H9 (cell line): ENCODE measurements at regions not wholly inside any gene's neighbourhood (a gene's known extent, or its start where the extent isn't known, plus 50 kb on each side); places are given as distances from the start of the nearest gene placed in this dataset.

ENCODE experiments used
- DNase-seq: peaks from one replicate; pipeline ENCODE4 v3.0.0-alpha.2; 2017
- H2AFZ ChIP-seq: one replicate; pipeline ENCODE4 v1.6.1; 2013; ENCODE audit warnings: mild to moderate bottlenecking, low read length, control low read depth, moderate library complexity
- H2AK5ac ChIP-seq: 2 replicates; pipeline ENCODE4 v1.6.1; 2013; ENCODE audit warnings: low read length, control low read depth, mixed read lengths; ENCODE audit not compliant: insufficient read length
- H2BK120ac ChIP-seq: one replicate; pipeline ENCODE4 v1.6.1; 2013; ENCODE audit warnings: low read depth, mild to moderate bottlenecking, low read length, control low read depth, inconsistent platforms; ENCODE audit not compliant: poor library complexity, severe bottlenecking
- H2BK12ac ChIP-seq: 2 replicates; pipeline ENCODE4 v1.6.1; 2013; ENCODE audit warnings: low read length, control low read depth, mixed read lengths, low read depth; ENCODE audit not compliant: insufficient read length
- H2BK15ac ChIP-seq: 2 replicates; pipeline ENCODE4 v1.6.1; 2013; ENCODE audit warnings: low read depth, low read length, control low read depth
- H2BK20ac ChIP-seq: one replicate; pipeline ENCODE4 v1.6.1; 2013; ENCODE audit warnings: low read depth, mild to moderate bottlenecking, low read length, control low read depth, inconsistent platforms; ENCODE audit not compliant: poor library complexity, severe bottlenecking
- H2BK5ac ChIP-seq: 2 replicates; pipeline ENCODE4 v1.6.1; 2013; ENCODE audit warnings: low read length, control low read depth, mixed read lengths; ENCODE audit not compliant: insufficient read length
- H3K14ac ChIP-seq: 2 replicates; pipeline ENCODE4 v1.6.1; 2013; ENCODE audit warnings: low read length, control low read depth; ENCODE audit not compliant: insufficient read depth
- H3K18ac ChIP-seq: 2 replicates; pipeline ENCODE4 v1.6.1; 2013; ENCODE audit warnings: low read depth, mild to moderate bottlenecking, mixed read lengths, low read length, control low read depth; ENCODE audit not compliant: insufficient read length
- H3K23ac ChIP-seq: 2 replicates; pipeline ENCODE4 v1.6.1; 2013; ENCODE audit warnings: low read length, control low read depth, mixed read lengths, low read depth; ENCODE audit not compliant: insufficient read length
- H3K23me2 ChIP-seq: 2 replicates; pipeline ENCODE4 v1.6.1; 2013; ENCODE audit warnings: low read depth, mild to moderate bottlenecking, mixed read lengths, low read length, control low read depth; ENCODE audit not compliant: insufficient read length, poor library complexity, severe bottlenecking
- H3K27ac ChIP-seq: 2 replicates; pipeline ENCODE4 v1.5.1; 2013; ENCODE audit warnings: low read length, control low read depth, mixed read lengths, low read depth; ENCODE audit not compliant: insufficient read length
- H3K27me3 ChIP-seq: 2 replicates; pipeline ENCODE4 v1.6.1; 2013; ENCODE audit warnings: low read length, control low read depth, inconsistent platforms; ENCODE audit not compliant: insufficient read depth
- H3K4ac ChIP-seq: 2 replicates; pipeline ENCODE4 v1.6.1; 2013; ENCODE audit warnings: low read depth, mild to moderate bottlenecking, control low read depth, inconsistent platforms, low read length, moderate library complexity
- H3K4me1 ChIP-seq: 2 replicates; pipeline ENCODE4 v1.6.1; 2013; ENCODE audit warnings: low read length, control low read depth, inconsistent platforms; ENCODE audit not compliant: insufficient read depth
- H3K4me2 ChIP-seq: 2 replicates; pipeline ENCODE4 v1.6.1; 2013; ENCODE audit warnings: low read length, control low read depth, mixed read lengths; ENCODE audit not compliant: insufficient read length, insufficient read depth
- H3K56ac ChIP-seq: 2 replicates; pipeline ENCODE4 v1.6.1; 2013; ENCODE audit warnings: low read depth, mild to moderate bottlenecking, mixed read lengths, low read length, control low read depth; ENCODE audit not compliant: insufficient read length
- H3K79me1 ChIP-seq: 2 replicates; pipeline ENCODE4 v1.6.1; 2013; ENCODE audit warnings: low read depth, mild to moderate bottlenecking, moderate library complexity, low read length, control low read depth, inconsistent platforms; ENCODE audit not compliant: insufficient read depth, poor library complexity, severe bottlenecking
- H3K79me2 ChIP-seq: 2 replicates; pipeline ENCODE4 v1.6.1; 2013; ENCODE audit warnings: low read length, control low read depth, inconsistent platforms; ENCODE audit not compliant: insufficient read depth
- H3K9ac ChIP-seq: 2 replicates; pipeline ENCODE4 v1.6.1; 2013; ENCODE audit warnings: low read length, control low read depth, mixed read lengths; ENCODE audit not compliant: insufficient read length; ENCODE audit errors: extremely low read depth
- H3K9me3 ChIP-seq: one replicate; pipeline ENCODE4 v1.6.1; 2013; ENCODE audit warnings: low read depth, low read length, inconsistent platforms; ENCODE audit not compliant: control insufficient read depth
- H3T11ph ChIP-seq: one replicate; pipeline ENCODE4 v1.6.1; 2013; ENCODE audit warnings: mild to moderate bottlenecking, low read length, control low read depth, inconsistent platforms
- H4K20me1 ChIP-seq: one replicate; pipeline ENCODE4 v1.6.1; 2013; ENCODE audit not compliant: control insufficient read depth, insufficient read length, insufficient read depth
- H4K5ac ChIP-seq: 2 replicates; pipeline ENCODE4 v1.6.1; 2013; ENCODE audit warnings: low read depth, mild to moderate bottlenecking, mixed read lengths, low read length, control low read depth; ENCODE audit not compliant: insufficient read length
- H4K8ac ChIP-seq: replicated peaks from 2 replicates; pipeline ENCODE4 v1.6.1; 2013; ENCODE audit warnings: low read length, control low read depth, mixed read lengths, low read depth; ENCODE audit not compliant: insufficient read length
- H4K91ac ChIP-seq: 2 replicates; pipeline ENCODE4 v1.6.1; 2013; ENCODE audit warnings: low read depth, mild to moderate bottlenecking, moderate library complexity, mixed read lengths, low read length, control low read depth; ENCODE audit not compliant: insufficient read length
- H3K27ac Mint-ChIP-seq, 3 experiments: 2 replicates in 2 of 3; 3 replicates in 1 of 3; pipeline ENCODE4 v1.8.0; 2020 to 2021; ENCODE audit warnings: mixed read lengths in 3 of 3, mild to moderate bottlenecking in 1 of 3, moderate library complexity in 1 of 3
- H3K27me3 Mint-ChIP-seq: 2 replicates; pipeline ENCODE4 v1.8.0; 2021; ENCODE audit warnings: low read depth, mild to moderate bottlenecking, moderate library complexity, mixed read lengths
- H3K36me3 Mint-ChIP-seq, 3 experiments: 2 replicates in 2 of 3; 3 replicates in 1 of 3; pipeline ENCODE4 v1.8.0; 2020 to 2021; ENCODE audit warnings: low read depth in 3 of 3, mixed read lengths in 3 of 3; ENCODE audit not compliant: insufficient read depth in 1 of 3
- H3K4me1 Mint-ChIP-seq, 2 experiments: 2 replicates each; pipeline ENCODE4 v1.8.0; 2020; ENCODE audit warnings: mixed read lengths in 2 of 2
- H3K4me3 Mint-ChIP-seq, 2 experiments: 2 replicates in 1 of 2; 3 replicates in 1 of 2; pipeline ENCODE4 v1.8.0; 2020 to 2021; ENCODE audit warnings: mild to moderate bottlenecking in 2 of 2, mixed read lengths in 2 of 2, moderate library complexity in 1 of 2
- H3K9me3 Mint-ChIP-seq, 2 experiments: 2 replicates in 1 of 2; 3 replicates in 1 of 2; pipeline ENCODE4 v1.8.0; 2020; ENCODE audit warnings: mild to moderate bottlenecking in 2 of 2, mixed read lengths in 2 of 2, moderate library complexity in 1 of 2
- CTCF ChIP-seq: fragments of 200-600 bp; sonication (generic); conservative IDR thresholded peaks from 3 replicates; pipeline ENCODE4 v1.8.0; 2021; ENCODE audit warnings: antibody characterized with exemption, mild to moderate bottlenecking
- WGBS: extraction: QIAGEN DNeasy Blood & Tissue Kit; methylation state at CpG from one replicate; pipeline ENCODE4 v1.1.7; 2013; ENCODE audit warnings: missing lambda C conversion rate, low lambda C conversion rate, mixed read lengths; ENCODE audit not compliant: insufficient read length; ENCODE audit errors: extremely low coverage; 5-methylcytosine and 5-hydroxymethylcytosine counted together

- no peak for TF ChIP-seq CTCF
- no peak overlapping the region for H3K4me3 Mint-ChIP-seq
Observed at GRCh38 chr10:5310914-5311313, 53.9 kb upstream of the UCN3 start.

More at GRCh38 chr10:5310914-5311313, 53.9 kb upstream of the UCN3 start:
- Histone ChIP-seq H3K4me2 (no peak overlapping the region), H3K4ac (no peak overlapping the region), H3K9ac (no peak overlapping the region), H2AFZ (no peak overlapping the region), H3K18ac (no peak overlapping the region), H3K27ac (no peak overlapping the region), H4K91ac (no peak overlapping the region), H3K14ac (no peak overlapping the region; the same call in 1 of the 2 replicates), H4K20me1 (no peaks in the 10 kb centered on the region), H2AK5ac (no peak overlapping the region), H4K5ac (no peak overlapping the region), H4K8ac (no peak overlapping the region), H3K79me1 (no peaks in the 10 kb centered on the region), H2BK12ac (no peak overlapping the region), H2BK5ac (no peak overlapping the region), H3K79me2 (no peaks in the 10 kb centered on the region; the same call in 1 of the 2 replicates), H3K56ac (no peak overlapping the region), H2BK15ac (no peak overlapping the region), H3K23ac (no peak overlapping the region), H3K23me2 (no peaks in the 10 kb centered on the region), H3K9me3 (no peaks in the 10 kb centered on the region), H3K4me1 (no peaks in the 10 kb centered on the region), H3K27me3 (no peaks in the 10 kb centered on the region), H2BK20ac (no peak overlapping the region), H2BK120ac (no peak overlapping the region), H3T11ph (no peak overlapping the region)
- Mint-ChIP-seq H3K27me3 (no peaks in the 10 kb centered on the region; the same call in 1 of the 2 replicates), H3K36me3 (peaks cover 0 to 7% (median 3%) of the 10 kb centered on the region in 3 experiments; a peak in 3 of 7 replicates), H3K9me3 (peaks cover 8 to 55% of the 10 kb centered on the region in 2 experiments), H3K4me1 (no peaks in the 10 kb centered on the region), H3K27ac (no peak overlapping the region)
- no CpG with 5 or more reads among the region's 3 CpGs for WGBS
- no peak for DNase-seq
